Mammary epithelial cell (primary cell): ENCODE measurements at regions not wholly inside any gene's neighbourhood (a gene's known extent, or its start where the extent isn't known, plus 50 kb on each side); places are given as distances from the start of the nearest gene placed in this dataset.

Experiments used
- EZH2 ChIP-seq: IDR thresholded peaks from 2 replicates; pipeline ENCODE4 v1.6.1; 2012; ENCODE audit warnings: low read length, inconsistent platforms, borderline replicate concordance
- TF ChIP-seq, protein P1 (sequence below), 2 donors: IDR thresholded peaks in 1 of 2; conservative IDR thresholded peaks in 1 of 2; 2 replicates each; pipeline ENCODE4 v1.5.1; 2011 to 2012; ENCODE audit warnings: inconsistent platforms in 2 of 2, low read length in 2 of 2, mild to moderate bottlenecking in 2 of 2, control low read depth in 1 of 2, low read depth in 1 of 2; ENCODE audit not compliant: insufficient read depth in 1 of 2; ENCODE audit errors: extremely low read depth in 1 of 2

DNA sequence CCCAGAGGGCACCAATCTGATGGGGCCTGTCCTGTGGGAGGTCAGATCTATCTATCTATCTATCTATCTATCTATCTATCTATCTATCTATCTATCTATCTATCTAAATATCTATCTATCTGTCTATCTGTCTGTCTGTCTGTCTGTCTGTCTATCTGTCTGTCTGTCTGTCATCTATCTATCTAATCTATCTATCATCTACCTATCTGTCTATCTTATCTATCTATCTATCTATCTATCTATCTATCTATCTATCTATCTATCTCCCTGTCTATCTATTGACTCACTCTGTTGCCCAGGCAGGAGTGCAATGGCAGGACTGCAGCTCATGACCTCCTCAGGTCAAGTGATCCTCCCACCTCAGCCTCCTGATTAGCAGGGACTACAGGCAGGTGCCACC is 155.7 kb upstream of the STX18 start:
- TF ChIP-seq, protein P1, sequence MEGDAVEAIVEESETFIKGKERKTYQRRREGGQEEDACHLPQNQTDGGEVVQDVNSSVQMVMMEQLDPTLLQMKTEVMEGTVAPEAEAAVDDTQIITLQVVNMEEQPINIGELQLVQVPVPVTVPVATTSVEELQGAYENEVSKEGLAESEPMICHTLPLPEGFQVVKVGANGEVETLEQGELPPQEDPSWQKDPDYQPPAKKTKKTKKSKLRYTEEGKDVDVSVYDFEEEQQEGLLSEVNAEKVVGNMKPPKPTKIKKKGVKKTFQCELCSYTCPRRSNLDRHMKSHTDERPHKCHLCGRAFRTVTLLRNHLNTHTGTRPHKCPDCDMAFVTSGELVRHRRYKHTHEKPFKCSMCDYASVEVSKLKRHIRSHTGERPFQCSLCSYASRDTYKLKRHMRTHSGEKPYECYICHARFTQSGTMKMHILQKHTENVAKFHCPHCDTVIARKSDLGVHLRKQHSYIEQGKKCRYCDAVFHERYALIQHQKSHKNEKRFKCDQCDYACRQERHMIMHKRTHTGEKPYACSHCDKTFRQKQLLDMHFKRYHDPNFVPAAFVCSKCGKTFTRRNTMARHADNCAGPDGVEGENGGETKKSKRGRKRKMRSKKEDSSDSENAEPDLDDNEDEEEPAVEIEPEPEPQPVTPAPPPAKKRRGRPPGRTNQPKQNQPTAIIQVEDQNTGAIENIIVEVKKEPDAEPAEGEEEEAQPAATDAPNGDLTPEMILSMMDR (conservative IDR thresholded peaks at IDR 0.05 in 1 of 2, IDR thresholded peaks at IDR 0.05 in 1 of 2; ENCODE audit: extremely low read depth in 1 of 2, insufficient read depth in 1 of 2, low read depth in 1 of 2, low read length in 2 of 2): no peak
- no peak for TF ChIP-seq EZH2
